HG03432 (cell line): ENCODE measurements at regions not wholly inside any gene's neighbourhood (a gene's known extent, or its start where the extent isn't known, plus 50 kb on each side); places are given as distances from the start of the nearest gene placed in this dataset.

Source experiments
- ATAC-seq: cut with Tn5 transposase; IDR thresholded peaks from one replicate; pipeline ENCODE4 v1.9.1; 2021; ENCODE audit warnings: mild to moderate bottlenecking, moderate library complexity; ENCODE audit not compliant: unreplicated experiment

- ATAC-seq: no peak
These were observed 125.3 kb upstream of the STMND1 start for GRCh38 chr6:16976385-16977183.

GRCh38 chr6:16974704-16975359 lies 127.0 kb upstream of the STMND1 start:
- no peak for ATAC-seq

GRCh38 chr6:16974387-16974673 lies 127.5 kb upstream of the STMND1 start:
- ATAC-seq: no peak

- no peak for ATAC-seq
These were observed 128.1 kb upstream of the STMND1 start for GRCh38 chr6:16973545-16974386.

- ATAC-seq: no peak
These were observed 128.8 kb upstream of the STMND1 start for GRCh38 chr6:16973051-16973450.

GRCh38 chr6:16972535-16972934 lies 129.3 kb upstream of the STMND1 start:
- ATAC-seq: no peak

- ATAC-seq: no peak
These were observed 131.9 kb upstream of the STMND1 start for GRCh38 chr6:16969699-16970655.

GRCh38 chr6:16968101-16968500 lies 133.7 kb upstream of the STMND1 start:
- ATAC-seq: no peak

- no peak for ATAC-seq
These were observed 134.4 kb upstream of the STMND1 start for GRCh38 chr6:16967470-16967817.

- no peak for ATAC-seq
These were observed 134.9 kb upstream of the STMND1 start for GRCh38 chr6:16966791-16967469.

GRCh38 chr6:16965689-16966088 lies 136.2 kb upstream of the STMND1 start:
- no peak for ATAC-seq

- ATAC-seq: peak; percentile 87
These were observed 137.0 kb upstream of the STMND1 start for GRCh38 chr6:16964553-16965499.

- ATAC-seq: no peak
These were observed 140.3 kb upstream of the STMND1 start for GRCh38 chr6:16961577-16961976.

GRCh38 chr6:16959789-16960188 lies 142.1 kb upstream of the STMND1 start:
- no peak for ATAC-seq

- no peak for ATAC-seq
These were observed 145.5 kb upstream of the STMND1 start for GRCh38 chr6:16956361-16956760.

- no peak for ATAC-seq
These were observed 146.0 kb upstream of the STMND1 start for GRCh38 chr6:16955899-16956298.

- no peak for ATAC-seq
These were observed 147.9 kb upstream of the STMND1 start for GRCh38 chr6:16953905-16954304.

GRCh38 chr6:16953446-16953845 lies 148.4 kb upstream of the STMND1 start:
- ATAC-seq: no peak
